Upper lobe of left lung (tissue), 6 donors: ENCODE measurements at regions not wholly inside any gene's neighbourhood (a gene's known extent, or its start where the extent isn't known, plus 50 kb on each side); places are given as distances from the start of the nearest gene placed in this dataset.

Experiments used
- ATAC-seq, 2 donors: fragments of 200-7000 bp; cut with Tn5 transposase; one replicate each; pipeline ENCODE4 v1.9.1; 2022; ENCODE audit warnings: mild to moderate bottlenecking in 2 of 2, moderate library complexity in 2 of 2; ENCODE audit not compliant: low FRiP score in 2 of 2
- DNase-seq, 2 donors: peaks; one replicate each; pipeline ENCODE4 v3.0.0-alpha.2; 2019 to 2020
- H3K27ac ChIP-seq, 4 donors: fragments of 200-600 bp; sonication (generic); one replicate each; pipeline ENCODE4 v1.5.1; 2016 to 2019
- H3K27me3 ChIP-seq, 4 donors: fragments of 200-600 bp; sonication (generic); one replicate each; pipeline ENCODE4 v1.5.1; 2017 to 2019
- H3K36me3 ChIP-seq, 4 donors: fragments of 200-600 bp; sonication (generic); one replicate each; pipeline ENCODE4 v1.5.1; 2016 to 2019
- H3K4me1 ChIP-seq, 4 donors: fragments of 200-600 bp; sonication (generic); one replicate each; pipeline ENCODE4 v1.5.1; 2018 to 2019
- H3K4me3 ChIP-seq, 4 donors: fragments of 200-600 bp; sonication (generic); one replicate each; pipeline ENCODE4 v1.5.1; 2017 to 2019; ENCODE audit warnings: mild to moderate bottlenecking in 2 of 4, moderate library complexity in 1 of 4
- H3K9me3 ChIP-seq, 4 donors: fragments of 200-600 bp; sonication (generic); one replicate each; pipeline ENCODE4 v1.5.1; 2018 to 2019
- CTCF ChIP-seq, 6 experiments: fragments of 450-650 bp in 4 of 6; fragments of 200-600 bp in 2 of 6; sonication (generic) in 2 of 6; IDR thresholded peaks; one replicate each; pipeline ENCODE4 v1.5.1; 2016 to 2019; ENCODE audit warnings: antibody characterized with exemption in 6 of 6
- EP300 ChIP-seq, 4 donors: sonication (generic); formaldehyde crosslinking; IDR thresholded peaks; one replicate each; pipeline ENCODE4 v1.5.1; 2017; ENCODE audit warnings: antibody characterized with exemption in 4 of 4, control low read depth in 2 of 4
- POLR2A ChIP-seq, 4 donors: fragments of 450-650 bp; IDR thresholded peaks; one replicate each; pipeline ENCODE4 v1.5.1; 2016 to 2017; ENCODE audit warnings: antibody characterized with exemption in 4 of 4, mild to moderate bottlenecking in 2 of 4
- POLR2AphosphoS5 ChIP-seq, 2 donors: sonication (generic); formaldehyde crosslinking; IDR thresholded peaks; one replicate each; pipeline ENCODE4 v1.5.1; 2017; ENCODE audit warnings: antibody characterized with exemption in 2 of 2
- WGBS, 2 donors: methylation state at CpG; one replicate each; pipeline ENCODE4 v1.1.5; 2017 to 2018; 5-methylcytosine and 5-hydroxymethylcytosine counted together
- donor health status: DM: no; HTN: no; CAD: no; lungs with moderate emphysema.
- donor health status: DM: no; HTN: yes; CAD: no; lungs with severe emphysema.

DNA sequence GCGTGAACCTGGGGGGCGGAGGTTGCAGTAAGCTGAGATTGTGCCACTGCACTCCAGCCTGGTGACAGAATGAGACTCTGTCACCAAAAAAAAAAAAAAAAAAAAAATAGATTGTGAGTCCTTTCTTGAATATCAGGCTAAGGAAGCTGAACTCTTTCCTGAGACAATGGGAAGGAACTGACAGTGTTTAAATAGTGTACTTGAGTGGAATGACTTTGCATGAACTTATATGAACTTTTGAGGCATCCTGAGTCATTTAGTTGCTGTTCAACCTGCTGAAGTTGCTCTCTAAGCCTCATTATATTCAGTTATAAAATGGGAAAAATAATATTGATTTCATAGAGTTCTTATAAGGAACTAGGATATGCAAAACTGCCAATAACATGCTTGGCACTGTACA, 79.3 kb upstream of the LIMCH1 start:
- H3K4me3 ChIP-seq = no peak overlapping the region
- no peak for TF ChIP-seq EP300 (IDR thresholded peaks at IDR 0.05)
- TF ChIP-seq POLR2A (IDR thresholded peaks at IDR 0.05) = no peak
- TF ChIP-seq POLR2AphosphoS5 (IDR thresholded peaks at IDR 0.05) = no peak
- TF ChIP-seq CTCF (IDR thresholded peaks at IDR 0.05) = no peak
- peaks cover 0 to 4% (median 0%) of the 10 kb centered on the region in 4 donors for H3K36me3 ChIP-seq
- whole genome bisulfite sequencing, 2 donors = 65 to 100% methylated on average over 1 to 2 of the region's 2 CpGs
- H3K9me3 ChIP-seq = no peaks in the 10 kb centered on the region
- DNase-seq (no peak), ATAC-seq (no peak)
- H3K4me1 ChIP-seq = peaks cover 31 to 50% (median 39%) of the 10 kb centered on the region in 4 donors
- H3K27me3 ChIP-seq = no peaks in the 10 kb centered on the region
- no peak overlapping the region for H3K27ac ChIP-seq

- TF ChIP-seq EP300 (IDR thresholded peaks at IDR 0.05) = no peak
- peak in 1 of 2 donors; percentile 57 for TF ChIP-seq POLR2AphosphoS5 (IDR thresholded peaks at IDR 0.05)
- Histone ChIP-seq H3K27ac (no peak overlapping the region), H3K9me3 (no peaks in the 10 kb centered on the region), H3K4me1 (peaks cover 14 to 34% (median 25%) of the 10 kb centered on the region in 4 donors), H3K36me3 (peaks cover 0 to 4% (median 0%) of the 10 kb centered on the region in 4 donors), H3K4me3 (no peak overlapping the region), H3K27me3 (no peaks in the 10 kb centered on the region)
- WGBS, 2 donors = 70 to 77% methylated on average over 5 of the region's 5 CpGs
- DNase-seq = no peak
- no peak for ATAC-seq
Observed at GRCh38 chr4:41460641-41461040, 77.3 kb upstream of the LIMCH1 start.

- peaks cover 0 to 4% (median 0%) of the 10 kb centered on the region in 4 donors for H3K36me3 ChIP-seq
- H3K9me3 ChIP-seq = no peaks in the 10 kb centered on the region
- no peak for DNase-seq
- H3K27me3 ChIP-seq = no peaks in the 10 kb centered on the region
- H3K4me1 ChIP-seq = peaks cover 8 to 29% (median 19%) of the 10 kb centered on the region in 4 donors
- WGBS, 2 donors = 78 to 83% methylated on average over 3 of the region's 3 CpGs
- ATAC-seq = no peak
- H3K27ac ChIP-seq = no peak overlapping the region
- H3K4me3 ChIP-seq = no peak overlapping the region
- TF ChIP-seq POLR2AphosphoS5 (IDR thresholded peaks at IDR 0.05) (no peak), POLR2A (IDR thresholded peaks at IDR 0.05) (no peak)
Observed at GRCh38 chr4:41461780-41462307, 76.1 kb upstream of the LIMCH1 start.

- TF ChIP-seq POLR2AphosphoS5 (IDR thresholded peaks at IDR 0.05) (no peak), CTCF (IDR thresholded peaks at IDR 0.05) (no peak), EP300 (IDR thresholded peaks at IDR 0.05) (no peak), POLR2A (IDR thresholded peaks at IDR 0.05) (no peak)
- 87 to 88% methylated on average over 5 of the region's 5 CpGs for WGBS, 2 donors
- no peaks in the 10 kb centered on the region for H3K9me3 ChIP-seq
Observed at GRCh38 chr4:41465146-41465761, 72.7 kb upstream of the LIMCH1 start.

GRCh38 chr4:41466249-41466648, 71.7 kb upstream of the LIMCH1 start:
- ATAC-seq = no peak
- TF ChIP-seq POLR2AphosphoS5 (IDR thresholded peaks at IDR 0.05) (no peak), EP300 (IDR thresholded peaks at IDR 0.05) (no peak), POLR2A (IDR thresholded peaks at IDR 0.05) (no peak), CTCF (IDR thresholded peaks at IDR 0.05) (no peak)

More at GRCh38 chr4:41465146-41465761, 72.7 kb upstream of the LIMCH1 start:
- H3K27ac ChIP-seq = no peak overlapping the region
- H3K4me3 ChIP-seq = no peak overlapping the region
- H3K27me3 ChIP-seq = no peaks in the 10 kb centered on the region
- DNase-seq = no peak
- H3K4me1 ChIP-seq = peaks cover 0 to 12% (median 4%) of the 10 kb centered on the region in 4 donors
- H3K36me3 ChIP-seq = no peaks in the 10 kb centered on the region
- no peak for ATAC-seq

DNA sequence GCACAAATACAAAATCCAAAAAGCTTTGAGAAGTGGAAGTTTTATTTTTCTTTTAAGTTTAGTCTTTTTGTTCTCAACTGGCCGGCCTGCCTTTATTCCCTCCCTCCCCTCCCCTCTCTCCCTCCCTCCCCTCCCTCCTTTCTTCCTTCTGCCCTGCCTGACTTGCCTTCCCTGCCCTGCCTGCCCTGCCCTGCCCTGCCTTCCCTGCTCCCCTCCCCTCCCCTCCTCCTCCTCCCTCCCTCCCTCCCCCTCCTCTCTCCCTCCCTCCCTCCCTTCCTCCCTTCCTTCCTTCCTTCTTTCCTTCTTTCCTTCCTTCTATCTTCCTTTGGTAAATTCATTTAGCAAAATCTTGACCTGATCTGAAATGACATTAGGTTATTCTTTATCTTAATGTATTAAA, 69.8 kb upstream of the LIMCH1 start:
- DNase-seq (no peak), ATAC-seq (no peak)
- no peak for TF ChIP-seq POLR2AphosphoS5 (IDR thresholded peaks at IDR 0.05)
- TF ChIP-seq EP300 (IDR thresholded peaks at IDR 0.05) = no peak
- TF ChIP-seq POLR2A (IDR thresholded peaks at IDR 0.05) = no peak
- no peak for TF ChIP-seq CTCF (IDR thresholded peaks at IDR 0.05)
- WGBS, 2 donors = 29 to 42% methylated on average over 1 of the region's 1 CpG
- Histone ChIP-seq H3K4me3 (no peak overlapping the region), H3K27me3 (no peaks in the 10 kb centered on the region), H3K36me3 (no peaks in the 10 kb centered on the region), H3K9me3 (no peaks in the 10 kb centered on the region), H3K4me1 (peaks cover 3 to 14% (median 12%) of the 10 kb centered on the region in 4 donors), H3K27ac (no peak overlapping the region)

More at GRCh38 chr4:41466249-41466648, 71.7 kb upstream of the LIMCH1 start:
- H3K4me3 ChIP-seq = no peak overlapping the region
- H3K27ac ChIP-seq = no peak overlapping the region
- no peaks in the 10 kb centered on the region for H3K9me3 ChIP-seq
- H3K36me3 ChIP-seq = no peaks in the 10 kb centered on the region
- WGBS, 2 donors = 81 to 92% methylated on average over 2 of the region's 2 CpGs
- no peaks in the 10 kb centered on the region for H3K27me3 ChIP-seq
- DNase-seq = no peak
- peaks cover 3 to 10% (median 5%) of the 10 kb centered on the region in 4 donors for H3K4me1 ChIP-seq
